CD4-positive, CD25-positive, alpha-beta regulatory T cell (primary cell): ENCODE measurements at regions not wholly inside any gene's neighbourhood (a gene's known extent, or its start where the extent isn't known, plus 50 kb on each side); places are given as distances from the start of the nearest gene placed in this dataset.

Experiments
- ATAC-seq, 2 donors: fragments of 150-1000 bp; cut with Tn5 transposase; one replicate each; pipeline ENCODE4 v1.10.0; 2021; ENCODE audit warnings: low read depth in 2 of 2, moderate number of reproducible peaks in 2 of 2, moderate library complexity in 1 of 2
- DNase-seq, 3 donors: peaks; one replicate each; pipeline versions ENCODE4 v3.0.0 to v3.0.0-alpha.2; 2012 to 2022; ENCODE audit warnings: mixed read lengths in 1 of 3
- H3K27ac ChIP-seq: one replicate; pipeline ENCODE4 v1.7.0; 2013; ENCODE audit warnings: mild to moderate bottlenecking, low read length; ENCODE audit not compliant: insufficient read depth, poor library complexity, severe bottlenecking
- H3K27me3 ChIP-seq: one replicate; pipeline ENCODE4 v1.7.0; 2013; ENCODE audit warnings: low read length; ENCODE audit not compliant: control insufficient read depth, insufficient read depth
- H3K36me3 ChIP-seq: one replicate; pipeline ENCODE4 v1.7.0; 2013; ENCODE audit warnings: mild to moderate bottlenecking, low read length, moderate library complexity; ENCODE audit not compliant: control insufficient read depth, insufficient read depth
- H3K4me1 ChIP-seq: 2 replicates; pipeline ENCODE4 v1.7.0; 2013; ENCODE audit warnings: mild to moderate bottlenecking, low read length; ENCODE audit not compliant: insufficient read depth, control insufficient read depth, poor library complexity, severe bottlenecking
- H3K4me3 ChIP-seq: one replicate; pipeline ENCODE4 v1.7.0; 2013; ENCODE audit warnings: low read depth, mild to moderate bottlenecking, low read length, moderate library complexity
- H3K9me3 ChIP-seq, 2 experiments: 1 replicate in 1 of 2; 2 replicates in 1 of 2; pipeline ENCODE4 v1.7.0; 2013; ENCODE audit warnings: low read length in 2 of 2, mild to moderate bottlenecking in 1 of 2, moderate library complexity in 1 of 2; ENCODE audit not compliant: control insufficient read depth in 2 of 2
- H3K27ac Mint-ChIP-seq, 3 donors: one replicate each; pipeline ENCODE4 v1.8.0; 2020 to 2022; ENCODE audit warnings: mild to moderate bottlenecking in 3 of 3, mixed read lengths in 3 of 3, moderate library complexity in 2 of 3
- H3K27me3 Mint-ChIP-seq: one replicate; pipeline ENCODE4 v1.8.0; 2022; ENCODE audit warnings: mild to moderate bottlenecking, mixed read lengths
- H3K36me3 Mint-ChIP-seq: one replicate; pipeline ENCODE4 v1.8.0; 2020; ENCODE audit warnings: mixed read lengths
- H3K4me1 Mint-ChIP-seq, 4 donors: one replicate each; pipeline ENCODE4 v1.8.0; 2020 to 2022; ENCODE audit warnings: mixed read lengths in 4 of 4, mild to moderate bottlenecking in 1 of 4
- H3K4me3 Mint-ChIP-seq, 4 donors: one replicate each; pipeline ENCODE4 v1.8.0; 2020 to 2022; ENCODE audit warnings: mild to moderate bottlenecking in 4 of 4, mixed read lengths in 4 of 4, moderate library complexity in 3 of 4
- H3K9me3 Mint-ChIP-seq, 7 donors: one replicate each; pipeline ENCODE4 v1.8.0; 2020 to 2022; ENCODE audit warnings: mixed read lengths in 7 of 7, mild to moderate bottlenecking in 3 of 7, moderate library complexity in 2 of 7

DNA sequence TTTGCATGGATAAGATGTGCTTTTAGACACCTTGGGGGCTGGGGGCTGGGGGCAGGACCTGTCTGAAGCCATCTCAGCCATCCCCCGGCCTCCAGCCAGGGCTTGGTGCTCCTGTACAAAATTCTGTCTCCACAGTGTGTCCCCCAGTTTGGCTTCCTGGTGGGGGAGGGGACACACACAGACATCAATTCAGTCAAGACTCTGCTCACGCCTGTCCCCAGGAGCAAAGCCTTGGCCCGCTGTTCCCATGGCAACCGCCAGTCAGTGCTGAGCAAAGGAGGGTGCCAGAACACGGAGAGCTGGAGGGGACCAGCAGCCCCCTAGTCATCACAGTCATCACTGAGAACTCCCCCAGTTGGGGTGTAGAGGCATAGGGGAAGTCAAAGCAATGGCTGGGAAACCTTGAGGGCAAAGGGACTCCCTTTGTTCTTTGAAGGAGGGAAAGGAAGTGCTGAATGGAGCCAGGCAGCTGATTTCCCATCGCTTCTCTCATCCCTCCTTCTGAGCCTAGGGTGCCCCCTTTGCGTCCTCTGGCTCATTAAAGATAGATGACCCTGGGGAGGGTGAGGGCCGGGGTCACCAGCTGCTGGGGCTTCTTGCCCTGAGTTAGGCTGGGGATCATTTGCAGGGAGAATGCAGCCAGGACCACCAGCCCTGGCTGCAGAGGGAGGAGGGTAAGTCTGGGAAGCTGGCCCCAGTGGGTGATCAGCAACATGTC, 134.9 kb upstream of the IPO9 start:
- Mint-ChIP-seq H3K27ac (no peak overlapping the region), H3K27me3 (no peaks in the 10 kb centered on the region), H3K4me3 (no peak overlapping the region), H3K4me1 (no peaks in the 10 kb centered on the region), H3K9me3 (peaks cover 0 to 3% (median 0%) of the 10 kb centered on the region in 7 donors), H3K36me3 (no peaks in the 10 kb centered on the region)
- Histone ChIP-seq H3K27ac (no peak overlapping the region), H3K9me3 (no peaks in the 10 kb centered on the region), H3K4me1 (no peaks in the 10 kb centered on the region), H3K4me3 (no peak overlapping the region), H3K27me3 (no peaks in the 10 kb centered on the region), H3K36me3 (no peaks in the 10 kb centered on the region)
- DNase-seq (no peak), ATAC-seq (no peak)

DNA sequence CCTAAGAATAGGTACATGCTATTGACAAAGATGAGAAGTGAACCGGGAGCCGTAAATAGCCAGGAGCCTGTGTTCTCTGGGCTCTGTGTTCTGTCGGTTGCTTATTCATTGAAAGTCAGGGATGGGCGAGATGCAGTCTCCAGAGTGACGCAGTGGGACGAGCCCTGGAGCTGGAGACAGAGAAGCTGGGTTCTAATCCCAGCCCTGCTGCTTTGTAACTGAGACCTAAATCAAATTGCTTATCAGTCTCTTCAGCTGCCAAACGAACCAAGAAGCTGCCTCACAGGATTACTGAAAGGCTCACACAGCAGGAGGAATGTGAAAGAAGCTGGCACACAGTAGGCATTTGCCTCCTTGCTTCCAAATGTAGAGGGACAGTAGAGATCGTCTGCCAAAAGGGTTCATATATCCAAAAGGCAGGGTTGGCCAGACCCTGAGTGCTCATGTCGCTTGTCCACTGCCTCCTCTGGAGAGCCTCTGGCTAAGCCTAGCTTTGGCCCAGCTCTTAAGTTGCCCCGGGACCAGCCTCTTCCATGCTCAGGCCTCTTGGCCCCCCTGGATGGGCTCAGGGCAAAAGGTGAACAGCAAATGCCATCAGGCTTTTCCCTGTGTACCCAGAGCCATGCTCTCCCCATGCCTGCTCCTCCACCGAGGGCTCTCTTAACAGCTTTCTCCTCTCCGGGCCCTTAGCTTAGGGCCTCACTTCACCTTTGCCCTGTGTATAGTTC, 134.2 kb upstream of the IPO9 start:
- no peak overlapping the region for H3K4me3 Mint-ChIP-seq
- no peak overlapping the region for H3K27ac ChIP-seq
- no peaks in the 10 kb centered on the region for H3K4me1 ChIP-seq
- H3K4me1 Mint-ChIP-seq: no peaks in the 10 kb centered on the region
- no peaks in the 10 kb centered on the region for H3K27me3 Mint-ChIP-seq
- H3K27me3 ChIP-seq: no peaks in the 10 kb centered on the region
- no peaks in the 10 kb centered on the region for H3K36me3 ChIP-seq
- ATAC-seq: no peak
- peaks cover 0 to 3% (median 0%) of the 10 kb centered on the region in 7 donors for H3K9me3 Mint-ChIP-seq
- DNase-seq: no peak
- no peaks in the 10 kb centered on the region for H3K9me3 ChIP-seq
- H3K27ac Mint-ChIP-seq: no peak overlapping the region
- no peaks in the 10 kb centered on the region for H3K36me3 Mint-ChIP-seq
- H3K4me3 ChIP-seq: no peak overlapping the region

DNA sequence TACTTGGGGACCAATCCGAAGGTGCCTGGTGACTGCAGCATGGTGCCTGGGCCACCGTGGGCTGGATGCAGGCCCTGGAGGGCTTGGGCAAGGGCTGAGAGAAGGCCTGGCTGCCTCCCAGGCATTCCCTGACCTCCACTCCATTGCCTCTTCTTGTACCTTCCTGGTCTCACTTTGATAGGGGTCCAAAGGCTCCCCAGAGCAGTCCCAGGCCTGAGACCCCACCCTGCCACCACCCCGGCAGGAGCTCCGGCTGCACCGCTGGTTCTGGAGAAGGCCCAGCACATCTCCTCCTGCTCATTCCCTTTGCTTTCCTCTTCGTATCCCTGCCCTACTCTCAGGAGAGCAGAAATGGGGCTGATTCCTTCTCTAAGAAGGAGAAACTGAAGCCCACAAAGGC, 133.3 kb upstream of the IPO9 start:
- no peak for ATAC-seq
- no peak overlapping the region for H3K4me3 ChIP-seq
- DNase-seq: no peak
- Mint-ChIP-seq H3K27ac (no peak overlapping the region), H3K4me3 (no peak overlapping the region), H3K36me3 (no peaks in the 10 kb centered on the region), H3K9me3 (peaks cover 0 to 3% (median 0%) of the 10 kb centered on the region in 7 donors), H3K27me3 (no peaks in the 10 kb centered on the region), H3K4me1 (no peaks in the 10 kb centered on the region)
- no peaks in the 10 kb centered on the region for H3K9me3 ChIP-seq
- H3K27ac ChIP-seq: no peak overlapping the region
- no peaks in the 10 kb centered on the region for H3K36me3 ChIP-seq
- no peaks in the 10 kb centered on the region for H3K4me1 ChIP-seq
- no peaks in the 10 kb centered on the region for H3K27me3 ChIP-seq

GRCh38 chr1:201696217-201696761, 132.7 kb upstream of the IPO9 start:
- H3K36me3 Mint-ChIP-seq: no peaks in the 10 kb centered on the region
- H3K9me3 Mint-ChIP-seq: peaks cover 0 to 1% (median 0%) of the 10 kb centered on the region in 7 donors

GRCh38 chr1:201697174-201697573, 131.8 kb upstream of the IPO9 start:
- Histone ChIP-seq H3K9me3 (peaks cover 3 to 4% of the 10 kb centered on the region in 2 experiments), H3K4me3 (no peak overlapping the region), H3K27me3 (no peaks in the 10 kb centered on the region), H3K36me3 (no peaks in the 10 kb centered on the region), H3K27ac (no peak overlapping the region), H3K4me1 (no peaks in the 10 kb centered on the region)
- Mint-ChIP-seq H3K27ac (no peak overlapping the region), H3K4me1 (no peaks in the 10 kb centered on the region), H3K27me3 (no peaks in the 10 kb centered on the region), H3K36me3 (no peaks in the 10 kb centered on the region), H3K4me3 (no peak overlapping the region), H3K9me3 (peaks cover 0 to 6% (median 1%) of the 10 kb centered on the region in 7 donors)
- DNase-seq (no peak), ATAC-seq (no peak)

More at GRCh38 chr1:201696217-201696761, 132.7 kb upstream of the IPO9 start:
- Histone ChIP-seq H3K4me1 (no peaks in the 10 kb centered on the region), H3K4me3 (no peak overlapping the region), H3K36me3 (no peaks in the 10 kb centered on the region), H3K27ac (no peak overlapping the region), H3K27me3 (no peaks in the 10 kb centered on the region), H3K9me3 (no peaks in the 10 kb centered on the region)
- Mint-ChIP-seq H3K27me3 (no peaks in the 10 kb centered on the region), H3K27ac (no peak overlapping the region), H3K4me1 (no peaks in the 10 kb centered on the region), H3K4me3 (no peak overlapping the region)
- no peak for ATAC-seq
- DNase-seq: no peak

DNA sequence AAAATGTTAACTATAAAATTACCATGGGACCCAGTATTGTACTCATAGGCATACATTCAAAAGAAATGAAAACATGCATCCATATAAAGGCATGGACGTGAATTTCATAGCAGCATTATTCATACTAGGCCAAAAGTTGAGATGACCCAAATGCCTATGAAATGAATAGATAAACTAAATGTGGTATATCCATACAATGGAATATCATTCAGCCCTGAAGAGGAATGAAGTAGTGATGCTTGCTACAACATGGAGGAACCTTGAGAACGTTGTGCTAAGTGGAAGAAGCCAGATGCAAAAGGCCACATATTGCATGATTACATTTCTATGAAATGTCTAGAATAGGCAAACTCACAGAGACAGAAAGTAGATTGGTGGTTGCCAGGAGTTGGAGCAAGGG, 127.1 kb upstream of the IPO9 start:
- no peak overlapping the region for H3K4me3 Mint-ChIP-seq
- no peak overlapping the region for H3K27ac Mint-ChIP-seq
- no peak for DNase-seq
- no peaks in the 10 kb centered on the region for H3K27me3 ChIP-seq
- H3K36me3 Mint-ChIP-seq: no peaks in the 10 kb centered on the region
- H3K9me3 Mint-ChIP-seq: peaks cover 0 to 6% (median 2%) of the 10 kb centered on the region in 7 donors
- peaks cover 4% of the 10 kb centered on the region for H3K4me1 ChIP-seq
- no peaks in the 10 kb centered on the region for H3K4me1 Mint-ChIP-seq
- H3K27ac ChIP-seq: no peak overlapping the region
- no peak for ATAC-seq
- no peaks in the 10 kb centered on the region for H3K27me3 Mint-ChIP-seq
- H3K9me3 ChIP-seq: peaks cover 3 to 4% of the 10 kb centered on the region in 2 experiments
- no peaks in the 10 kb centered on the region for H3K36me3 ChIP-seq
- no peak overlapping the region for H3K4me3 ChIP-seq

DNA sequence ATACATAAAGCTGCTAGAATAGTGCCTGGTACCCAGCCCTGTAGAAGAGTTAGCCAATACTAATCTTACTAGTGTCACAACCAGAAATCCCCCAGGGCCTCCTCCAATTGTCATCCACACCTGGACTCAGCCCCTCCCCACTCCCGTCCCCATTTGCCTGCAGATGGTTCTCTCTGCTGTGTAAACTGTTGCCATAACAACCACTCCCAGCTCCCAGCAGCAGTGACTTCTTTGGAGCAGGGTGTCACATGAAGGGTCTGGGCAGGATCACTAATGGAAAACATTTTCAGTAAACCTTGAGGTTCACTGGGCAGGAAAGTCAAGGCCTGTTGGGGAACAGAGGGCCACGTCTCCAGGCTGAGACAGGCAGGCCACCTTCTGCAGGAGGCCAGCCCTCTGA, 126.0 kb upstream of the IPO9 start:
- H3K27me3 Mint-ChIP-seq: no peaks in the 10 kb centered on the region
- no peak overlapping the region for H3K4me3 ChIP-seq
- no peaks in the 10 kb centered on the region for H3K36me3 ChIP-seq
- H3K4me1 Mint-ChIP-seq: no peaks in the 10 kb centered on the region
- no peak for DNase-seq
- no peak overlapping the region for H3K27ac ChIP-seq
- no peak overlapping the region for H3K4me3 Mint-ChIP-seq
- ATAC-seq: no peak
- peaks cover 3 to 4% of the 10 kb centered on the region in 2 experiments for H3K9me3 ChIP-seq
- peaks cover 4% of the 10 kb centered on the region for H3K4me1 ChIP-seq
- H3K27me3 ChIP-seq: no peaks in the 10 kb centered on the region
- H3K9me3 Mint-ChIP-seq: peaks cover 0 to 6% (median 2%) of the 10 kb centered on the region in 7 donors
- no peak overlapping the region for H3K27ac Mint-ChIP-seq
- H3K36me3 Mint-ChIP-seq: no peaks in the 10 kb centered on the region
